ENCODE measurements at regions not wholly inside any gene's neighbourhood (a gene's known extent, or its start where the extent isn't known, plus 50 kb on each side); places are given as distances from the start of the nearest gene placed in this dataset.

GRCh38 chr7:17230099-17230807, 68.2 kb upstream of the AHR start:
- no peak for DNase-seq (ENCODE audit: low spot score)

- DNase-seq (ENCODE audit: low spot score), result no peak
These were observed 64.8 kb upstream of the AHR start for GRCh38 chr7:17233603-17234002.

GRCh38 chr7:17234030-17234397, 64.4 kb upstream of the AHR start:
- peak; percentile 83 for DNase-seq (ENCODE audit: low spot score)

GRCh38 chr7:17234398-17235031, 63.9 kb upstream of the AHR start:
- no peak for DNase-seq (ENCODE audit: low spot score)

- DNase-seq (ENCODE audit: low spot score), result no peak
These were observed 62.3 kb upstream of the AHR start for GRCh38 chr7:17236171-17236570.

GRCh38 chr7:17236603-17237002, 61.8 kb upstream of the AHR start:
- no peak for DNase-seq (ENCODE audit: low spot score)

- DNase-seq (ENCODE audit: low spot score), result no peak
These were observed 59.4 kb upstream of the AHR start for GRCh38 chr7:17239046-17239445.

GRCh38 chr7:17239683-17240521, 58.5 kb upstream of the AHR start:
- no peak for DNase-seq (ENCODE audit: low spot score)

GRCh38 chr7:17242504-17242903, 55.9 kb upstream of the AHR start:
- DNase-seq (ENCODE audit: low spot score), result no peak

GRCh38 chr7:17244786-17245185, 53.7 kb upstream of the AHR start:
- DNase-seq (ENCODE audit: low spot score), result no peak

GRCh38 chr7:17247357-17247756, 51.1 kb upstream of the AHR start:
- DNase-seq (ENCODE audit: low spot score), result no peak

GRCh38 chr7:17248527-17248926, 49.9 kb upstream of the AHR start:
- no peak for DNase-seq (ENCODE audit: low spot score)
